ENCODE measurements at regions not wholly inside any gene's neighbourhood (a gene's known extent, or its start where the extent isn't known, plus 50 kb on each side); places are given as distances from the start of the nearest gene placed in this dataset.

DNA sequence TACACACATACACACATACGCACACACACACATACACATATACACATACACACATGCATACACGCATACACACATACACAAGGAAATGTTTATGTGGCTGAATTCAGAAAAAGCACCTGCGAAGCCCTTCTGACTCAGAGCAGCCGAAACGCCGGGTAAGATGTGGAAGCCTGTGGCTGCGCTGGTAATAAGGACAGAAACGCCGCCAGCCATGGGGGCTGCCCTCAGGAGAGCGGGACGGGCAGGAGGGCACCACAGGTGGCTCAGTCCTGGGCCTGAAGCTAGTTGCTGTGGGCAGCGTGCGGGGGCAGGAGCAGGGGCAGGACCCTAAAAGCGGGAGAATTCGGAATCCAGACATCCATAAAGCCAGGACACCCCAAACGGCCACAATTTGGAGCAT, 378.3 kb downstream of the BRD1 start:
- DNase-seq: no peak
- TF ChIP-seq, protein P1, sequence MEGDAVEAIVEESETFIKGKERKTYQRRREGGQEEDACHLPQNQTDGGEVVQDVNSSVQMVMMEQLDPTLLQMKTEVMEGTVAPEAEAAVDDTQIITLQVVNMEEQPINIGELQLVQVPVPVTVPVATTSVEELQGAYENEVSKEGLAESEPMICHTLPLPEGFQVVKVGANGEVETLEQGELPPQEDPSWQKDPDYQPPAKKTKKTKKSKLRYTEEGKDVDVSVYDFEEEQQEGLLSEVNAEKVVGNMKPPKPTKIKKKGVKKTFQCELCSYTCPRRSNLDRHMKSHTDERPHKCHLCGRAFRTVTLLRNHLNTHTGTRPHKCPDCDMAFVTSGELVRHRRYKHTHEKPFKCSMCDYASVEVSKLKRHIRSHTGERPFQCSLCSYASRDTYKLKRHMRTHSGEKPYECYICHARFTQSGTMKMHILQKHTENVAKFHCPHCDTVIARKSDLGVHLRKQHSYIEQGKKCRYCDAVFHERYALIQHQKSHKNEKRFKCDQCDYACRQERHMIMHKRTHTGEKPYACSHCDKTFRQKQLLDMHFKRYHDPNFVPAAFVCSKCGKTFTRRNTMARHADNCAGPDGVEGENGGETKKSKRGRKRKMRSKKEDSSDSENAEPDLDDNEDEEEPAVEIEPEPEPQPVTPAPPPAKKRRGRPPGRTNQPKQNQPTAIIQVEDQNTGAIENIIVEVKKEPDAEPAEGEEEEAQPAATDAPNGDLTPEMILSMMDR (IDR thresholded peaks at IDR 0.05): no peak
- no peak overlapping the region for H3K4me3 Mint-ChIP-seq
- H3K27ac Mint-ChIP-seq: no peak overlapping the region
- peaks cover 58% of the 10 kb centered on the region for H3K9me3 Mint-ChIP-seq
- H3K4me1 Mint-ChIP-seq (ENCODE audit: low read depth): no peaks in the 10 kb centered on the region
- H3K27me3 Mint-ChIP-seq (ENCODE audit: insufficient read depth): peaks cover 2% of the 10 kb centered on the region; the same call in 1 of the 2 replicates
- peaks cover 17% of the 10 kb centered on the region for H3K36me3 Mint-ChIP-seq (ENCODE audit: low read depth)

- H3K4me3 Mint-ChIP-seq: no peak overlapping the region
- TF ChIP-seq, protein P1 (IDR thresholded peaks at IDR 0.05): no peak
- peaks cover 62% of the 10 kb centered on the region for H3K9me3 Mint-ChIP-seq
- H3K27ac Mint-ChIP-seq: no peak overlapping the region
- H3K4me1 Mint-ChIP-seq (ENCODE audit: low read depth): no peaks in the 10 kb centered on the region
- peaks cover 21% of the 10 kb centered on the region for H3K36me3 Mint-ChIP-seq (ENCODE audit: low read depth)
- no peak for DNase-seq
- H3K27me3 Mint-ChIP-seq (ENCODE audit: insufficient read depth): no peaks in the 10 kb centered on the region; the same call in 1 of the 2 replicates
Measured at GRCh38 chr22:49448526-49448925, 379.1 kb downstream of the BRD1 start.

DNA sequence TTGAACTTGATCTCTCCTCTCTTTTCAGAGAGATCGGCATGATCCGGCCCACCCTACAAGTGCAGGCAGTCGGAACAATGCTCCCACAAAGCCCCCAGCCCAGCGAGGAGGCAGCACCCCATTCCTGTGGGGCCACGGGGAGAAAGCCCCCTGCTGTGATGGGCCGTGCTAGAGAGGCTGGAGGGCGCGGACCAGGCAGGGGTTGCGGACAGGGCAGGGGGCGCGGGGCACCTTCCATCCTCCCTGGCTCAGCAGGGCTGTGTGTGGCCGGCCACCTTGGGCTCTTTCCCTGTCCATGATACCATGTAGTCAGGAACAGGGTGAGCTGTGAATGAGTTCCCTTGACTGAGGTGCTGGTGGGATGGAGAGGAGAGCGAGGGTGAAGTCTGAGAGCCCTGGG, 379.8 kb downstream of the BRD1 start:
- no peak for DNase-seq
- H3K27ac Mint-ChIP-seq: no peak overlapping the region
- peaks cover 64% of the 10 kb centered on the region for H3K9me3 Mint-ChIP-seq
- peaks cover 21% of the 10 kb centered on the region for H3K36me3 Mint-ChIP-seq (ENCODE audit: low read depth)
- no peaks in the 10 kb centered on the region; the same call in 1 of the 2 replicates for H3K27me3 Mint-ChIP-seq (ENCODE audit: insufficient read depth)
- TF ChIP-seq, protein P1 (IDR thresholded peaks at IDR 0.05): no peak
- H3K4me3 Mint-ChIP-seq: no peak overlapping the region
- no peaks in the 10 kb centered on the region for H3K4me1 Mint-ChIP-seq (ENCODE audit: low read depth)

DNA sequence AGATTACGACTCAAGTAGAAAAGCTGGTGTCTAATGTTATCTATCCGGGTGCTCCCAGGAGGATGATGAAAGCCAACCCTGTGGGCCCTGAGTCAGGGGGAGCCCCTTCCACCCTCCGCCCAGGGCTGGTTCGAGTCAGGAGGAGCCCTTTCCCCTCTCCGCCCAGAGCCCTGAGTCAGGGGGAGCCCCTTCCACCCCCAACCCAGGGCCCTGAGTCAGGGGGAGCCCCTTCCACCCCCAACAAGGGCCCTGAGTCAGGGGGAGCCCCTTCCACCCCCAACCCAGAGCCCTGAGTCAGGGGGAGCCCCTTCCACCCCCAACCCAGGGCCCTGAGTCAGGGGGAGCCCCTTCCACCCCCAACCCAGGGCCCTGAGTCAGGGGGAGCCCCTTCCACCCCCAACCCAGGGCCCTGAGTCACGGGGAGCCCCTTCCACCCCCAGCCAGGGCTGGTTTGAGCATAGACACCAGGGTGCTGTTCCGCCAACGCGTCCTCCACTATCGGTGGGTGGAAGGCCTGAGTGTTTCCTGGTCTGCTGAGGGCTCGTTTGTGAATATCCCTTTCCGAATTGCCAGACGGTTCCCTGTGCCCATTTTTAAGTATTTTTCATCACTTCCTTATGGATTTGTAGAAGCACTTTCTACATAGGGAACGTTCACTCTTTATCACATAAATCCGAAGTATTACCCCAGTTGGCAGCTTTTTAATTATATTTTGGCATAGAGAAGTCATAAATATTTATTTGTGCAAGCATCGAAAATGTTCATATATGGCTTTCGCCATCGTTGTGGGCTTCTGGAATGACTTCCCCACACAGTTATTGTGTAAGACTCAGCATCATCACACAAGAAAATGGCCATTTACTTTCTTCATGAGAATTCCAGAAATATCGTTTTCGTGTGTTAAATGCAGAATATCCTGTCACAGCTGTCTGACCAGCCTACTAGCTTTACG, 380.6 kb downstream of the BRD1 start:
- peaks cover 21% of the 10 kb centered on the region for H3K36me3 Mint-ChIP-seq (ENCODE audit: low read depth)
- H3K27me3 Mint-ChIP-seq (ENCODE audit: insufficient read depth): no peaks in the 10 kb centered on the region; the same call in 1 of the 2 replicates
- H3K9me3 Mint-ChIP-seq: peaks cover 70% of the 10 kb centered on the region
- TF ChIP-seq, protein P1 (IDR thresholded peaks at IDR 0.05): no peak
- H3K4me3 Mint-ChIP-seq: no peak overlapping the region
- DNase-seq: no peak
- no peak overlapping the region for H3K27ac Mint-ChIP-seq
- no peaks in the 10 kb centered on the region for H3K4me1 Mint-ChIP-seq (ENCODE audit: low read depth)

- Mint-ChIP-seq H3K36me3 (ENCODE audit: low read depth) (peaks cover 21% of the 10 kb centered on the region), H3K27ac (no peak overlapping the region), H3K4me3 (no peak overlapping the region), H3K27me3 (ENCODE audit: insufficient read depth) (no peaks in the 10 kb centered on the region; the same call in 1 of the 2 replicates), H3K4me1 (ENCODE audit: low read depth) (no peaks in the 10 kb centered on the region), H3K9me3 (peaks cover 71% of the 10 kb centered on the region)
- DNase-seq: no peak
- TF ChIP-seq, protein P1 (IDR thresholded peaks at IDR 0.05): no peak
Measured at GRCh38 chr22:49446145-49446758, 381.4 kb downstream of the BRD1 start.
